Fibroblast of pulmonary artery (primary cell): ENCODE measurements at regions not wholly inside any gene's neighbourhood (a gene's known extent, or its start where the extent isn't known, plus 50 kb on each side); places are given as distances from the start of the nearest gene placed in this dataset.

ENCODE experiments used
- DNase-seq: peaks from one replicate; pipeline ENCODE4 v3.0.0-alpha.2; 2010; ENCODE audit warnings: low read depth
- H3K4me3 ChIP-seq: replicated peaks from 2 replicates; pipeline ENCODE4 v1.5.1; 2011; ENCODE audit warnings: low read depth, mild to moderate bottlenecking, control low read depth, low read length, moderate library complexity
- TF ChIP-seq, protein P1 (sequence below): IDR thresholded peaks from 2 replicates; pipeline ENCODE4 v1.5.1; 2011; ENCODE audit warnings: mild to moderate bottlenecking, control low read depth, low read length, inconsistent platforms; ENCODE audit errors: missing control alignments

DNA sequence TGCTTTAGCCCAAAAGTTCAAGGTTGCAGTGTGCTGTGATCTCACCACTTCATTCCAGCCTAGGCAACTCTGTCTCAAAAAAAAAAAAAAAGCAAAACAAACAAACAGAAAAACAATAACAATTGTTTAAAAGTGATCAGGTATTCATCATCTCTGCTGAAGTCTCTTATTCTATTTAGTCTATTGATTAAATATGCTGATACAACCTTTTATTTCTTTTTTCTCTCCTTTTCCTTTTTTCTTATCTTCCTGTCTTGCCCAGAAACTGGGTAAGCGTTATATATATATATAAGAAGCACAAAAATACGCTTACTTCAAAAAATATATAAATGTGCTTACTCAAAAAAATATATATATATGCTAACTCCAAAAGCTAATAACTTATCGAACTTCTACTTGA lies 213.8 kb upstream of the EEA1 start:
- TF ChIP-seq, protein P1, sequence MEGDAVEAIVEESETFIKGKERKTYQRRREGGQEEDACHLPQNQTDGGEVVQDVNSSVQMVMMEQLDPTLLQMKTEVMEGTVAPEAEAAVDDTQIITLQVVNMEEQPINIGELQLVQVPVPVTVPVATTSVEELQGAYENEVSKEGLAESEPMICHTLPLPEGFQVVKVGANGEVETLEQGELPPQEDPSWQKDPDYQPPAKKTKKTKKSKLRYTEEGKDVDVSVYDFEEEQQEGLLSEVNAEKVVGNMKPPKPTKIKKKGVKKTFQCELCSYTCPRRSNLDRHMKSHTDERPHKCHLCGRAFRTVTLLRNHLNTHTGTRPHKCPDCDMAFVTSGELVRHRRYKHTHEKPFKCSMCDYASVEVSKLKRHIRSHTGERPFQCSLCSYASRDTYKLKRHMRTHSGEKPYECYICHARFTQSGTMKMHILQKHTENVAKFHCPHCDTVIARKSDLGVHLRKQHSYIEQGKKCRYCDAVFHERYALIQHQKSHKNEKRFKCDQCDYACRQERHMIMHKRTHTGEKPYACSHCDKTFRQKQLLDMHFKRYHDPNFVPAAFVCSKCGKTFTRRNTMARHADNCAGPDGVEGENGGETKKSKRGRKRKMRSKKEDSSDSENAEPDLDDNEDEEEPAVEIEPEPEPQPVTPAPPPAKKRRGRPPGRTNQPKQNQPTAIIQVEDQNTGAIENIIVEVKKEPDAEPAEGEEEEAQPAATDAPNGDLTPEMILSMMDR, result no peak
- no peak overlapping the region for H3K4me3 ChIP-seq
- DNase-seq, result no peak

DNA sequence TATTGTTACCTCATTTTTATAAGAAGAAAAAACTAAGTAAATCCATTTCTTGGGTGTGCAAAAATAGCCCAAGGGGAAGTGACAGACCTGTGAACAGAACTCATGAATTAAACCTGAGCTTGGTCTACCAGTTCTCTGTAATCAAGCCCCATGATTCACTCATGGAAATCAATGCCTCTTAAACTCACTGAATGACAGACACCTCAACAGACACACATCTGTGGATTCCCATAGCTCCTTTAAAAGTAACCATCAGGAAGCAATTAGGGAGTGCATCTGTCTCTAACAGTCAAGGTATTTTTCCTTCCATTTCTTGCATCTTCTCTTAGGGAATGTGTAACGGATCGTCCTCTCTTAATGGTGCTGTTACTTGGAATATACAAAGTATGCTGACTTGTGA lies 215.0 kb upstream of the EEA1 start:
- DNase-seq, result no peak
- H3K4me3 ChIP-seq, result no peak overlapping the region
- TF ChIP-seq, protein P1, result no peak

DNA sequence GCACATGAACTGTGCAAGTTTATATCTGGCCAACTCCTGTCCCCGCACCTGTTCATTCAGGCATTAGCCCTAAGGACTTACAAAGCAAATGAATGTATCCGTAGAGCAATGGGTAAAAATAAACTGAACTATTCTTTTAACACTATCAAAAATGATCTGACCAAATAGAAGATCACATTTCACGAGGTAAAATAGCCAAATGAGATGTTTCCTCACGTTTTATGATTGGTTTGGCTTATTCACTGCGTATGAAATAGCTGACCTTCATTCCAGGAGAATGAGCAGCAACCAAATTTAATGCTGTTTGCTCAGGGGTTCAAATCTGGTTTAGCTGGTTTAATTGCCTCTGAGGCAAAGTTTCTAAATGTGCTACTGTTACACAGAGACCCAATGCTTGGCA lies 216.0 kb upstream of the EEA1 start:
- TF ChIP-seq, protein P1, result no peak
- DNase-seq, result no peak

DNA sequence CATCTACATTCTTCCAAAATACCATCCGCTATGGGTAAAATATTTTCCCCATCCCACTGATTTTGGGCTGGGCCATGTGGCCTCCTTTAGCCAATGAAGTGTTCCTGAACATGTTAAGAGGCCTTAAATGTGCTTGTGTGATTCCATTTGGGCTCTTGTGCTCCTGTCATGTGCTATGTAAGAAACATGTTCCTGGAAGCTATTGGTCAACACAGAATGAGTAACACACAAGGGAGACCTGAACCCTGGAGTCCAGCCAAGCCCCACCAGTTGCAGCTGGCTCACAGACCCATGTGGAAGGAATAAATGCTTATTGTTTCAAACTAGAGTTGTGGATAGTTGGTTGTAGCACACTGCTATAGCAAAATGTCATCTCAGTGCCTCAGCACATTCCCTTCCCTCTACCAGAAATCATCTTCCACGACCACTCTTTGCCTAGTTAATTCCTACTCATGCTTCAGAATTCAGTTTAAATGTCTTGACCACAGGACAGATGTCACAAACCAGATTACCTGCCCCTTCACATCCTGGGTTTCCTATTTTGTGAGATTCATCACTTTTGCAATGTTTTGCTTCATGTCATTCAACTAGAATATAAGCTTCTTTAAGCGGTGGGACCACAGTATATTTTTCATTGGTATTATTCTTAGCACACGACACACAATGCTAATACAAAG lies 217.3 kb upstream of the EEA1 start:
- DNase-seq, result peak; percentile 77

More for the DNA sequence above, 216.0 kb upstream of the EEA1 start:
- H3K4me3 ChIP-seq, result no peak overlapping the region

DNA sequence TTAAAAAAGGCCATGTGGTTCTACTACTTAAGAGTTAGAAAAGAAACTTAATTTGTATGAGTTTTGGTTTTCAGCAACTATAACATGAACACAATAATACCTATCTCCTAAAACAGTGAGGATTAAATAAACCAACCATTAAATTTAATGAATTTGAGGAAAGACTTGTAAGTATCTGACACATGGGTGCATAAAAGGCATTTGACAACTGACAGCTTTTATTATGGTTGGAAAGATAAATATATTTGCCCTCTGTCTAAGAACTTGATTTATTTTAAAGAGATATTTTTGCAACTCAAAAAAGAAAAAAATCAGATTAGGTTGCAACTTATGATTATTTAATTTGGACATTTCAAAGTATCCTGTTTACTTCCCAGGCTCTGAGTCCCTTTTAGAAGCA lies 217.9 kb upstream of the EEA1 start:
- H3K4me3 ChIP-seq, result no peak overlapping the region
- no peak for DNase-seq
- TF ChIP-seq, protein P1, result no peak

More for the DNA sequence above, 217.3 kb upstream of the EEA1 start:
- no peak overlapping the region for H3K4me3 ChIP-seq
- TF ChIP-seq, protein P1, result no peak

DNA sequence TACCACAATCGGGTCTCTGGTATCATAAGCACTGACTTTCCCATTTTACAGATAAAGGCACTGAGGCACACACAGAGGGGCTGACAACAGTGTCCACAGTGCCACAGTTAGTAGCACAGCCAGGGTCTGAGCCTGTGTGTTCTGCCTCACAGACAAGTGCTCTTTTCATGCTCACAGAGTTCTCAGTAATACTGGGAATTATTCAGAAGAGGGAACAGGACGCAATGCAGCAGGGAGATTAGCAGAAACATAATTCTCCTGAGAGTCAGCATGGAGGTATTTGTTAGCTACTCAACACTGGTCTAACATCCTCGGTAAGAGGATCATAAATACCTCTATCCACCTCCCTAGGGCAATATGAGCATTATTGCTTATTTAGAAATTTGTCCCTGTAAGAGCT lies 219.3 kb upstream of the EEA1 start:
- TF ChIP-seq, protein P1, result no peak
- no peak overlapping the region for H3K4me3 ChIP-seq
- no peak for DNase-seq

DNA sequence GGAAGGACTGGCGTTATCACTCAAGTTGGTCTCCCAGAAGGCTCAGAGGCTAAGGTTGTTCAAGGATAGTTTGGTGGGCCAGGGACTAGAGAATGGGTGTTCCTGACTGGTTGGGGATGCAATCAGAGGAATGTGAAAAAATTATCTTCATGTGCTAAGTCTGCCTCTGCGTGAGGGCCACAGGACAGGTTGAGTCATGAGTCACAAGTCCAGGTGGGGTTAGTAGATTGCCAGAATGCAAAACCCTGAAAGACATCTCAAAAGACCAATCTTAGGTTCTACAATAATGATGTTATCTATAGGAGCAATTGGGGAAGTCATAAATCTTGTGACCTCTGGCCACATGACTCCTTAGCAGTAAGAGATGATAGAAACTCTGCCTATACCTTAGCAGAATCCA lies 220.1 kb upstream of the EEA1 start:
- TF ChIP-seq, protein P1, result no peak
- no peak overlapping the region for H3K4me3 ChIP-seq
- no peak for DNase-seq
